Fibroblast of skin of right biceps (primary cell): ENCODE measurements at regions not wholly inside any gene's neighbourhood (a gene's known extent, or its start where the extent isn't known, plus 50 kb on each side); places are given as distances from the start of the nearest gene placed in this dataset.
A peak's percentile ranks its signal among the peaks of the same experiment; 100 is the strongest.

Source experiments
- DNase-seq: peaks from one replicate; pipeline ENCODE4 v3.0.0-alpha.2; 2013

DNA sequence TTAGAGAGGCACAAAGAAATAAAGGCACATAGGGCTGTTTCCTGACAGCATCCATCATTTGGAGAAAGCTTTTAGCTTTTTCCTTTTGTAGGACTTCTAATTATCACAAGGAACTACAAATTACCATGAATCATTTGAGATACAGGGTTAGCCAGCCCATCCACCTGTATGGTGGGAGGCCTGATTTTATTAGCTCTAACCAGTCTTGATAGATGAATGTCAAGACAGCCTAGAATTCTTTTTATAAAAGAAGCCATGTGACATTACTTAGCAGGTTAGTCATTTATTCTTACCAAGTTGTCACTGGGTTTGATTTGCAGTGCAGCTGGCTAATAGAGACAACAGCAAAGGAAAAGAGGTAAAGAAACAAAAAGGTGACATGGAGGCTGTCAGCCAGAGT lies 618.1 kb downstream of the ZNF385D start:
- DNase-seq, result no peak

DNA sequence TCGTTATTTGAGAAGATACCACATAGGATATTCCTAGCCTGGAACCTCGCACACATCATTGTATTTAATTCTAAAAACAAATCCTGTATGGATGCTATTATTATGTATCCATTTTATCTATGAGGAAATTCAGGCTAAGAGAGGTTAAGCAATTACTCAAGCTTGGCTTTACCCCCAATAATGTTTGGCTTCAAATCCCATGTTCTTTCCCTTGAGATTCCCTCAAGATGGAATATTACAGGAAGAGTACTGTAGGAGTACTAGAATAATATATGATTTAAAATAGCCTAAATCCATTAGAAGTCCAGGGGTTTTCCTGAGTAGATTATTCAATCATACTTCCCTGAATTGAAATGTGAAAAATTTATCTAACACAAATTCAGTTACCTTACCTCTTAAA lies 630.2 kb downstream of the ZNF385D start:
- no peak for DNase-seq

DNA sequence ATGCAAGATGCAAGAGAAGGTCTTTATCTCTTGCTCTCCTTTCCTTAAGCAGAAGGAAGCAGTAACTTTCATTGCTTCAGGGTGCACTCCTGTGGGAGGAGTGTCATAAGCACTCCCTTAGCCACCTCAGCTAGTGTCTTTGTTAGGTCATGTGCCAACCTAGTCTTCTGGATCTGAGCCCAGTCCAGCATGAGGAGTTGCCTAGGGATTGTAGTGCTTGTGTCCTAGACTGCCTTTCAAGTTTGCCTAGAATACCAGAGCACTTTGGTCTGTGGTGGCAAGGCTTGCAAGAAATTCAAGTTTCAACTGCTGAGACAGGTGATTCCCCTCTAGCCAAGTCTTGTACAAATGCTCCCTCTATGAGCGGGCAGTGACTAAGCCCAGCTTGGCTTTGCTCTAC lies 633.6 kb downstream of the ZNF385D start:
- no peak for DNase-seq

DNA sequence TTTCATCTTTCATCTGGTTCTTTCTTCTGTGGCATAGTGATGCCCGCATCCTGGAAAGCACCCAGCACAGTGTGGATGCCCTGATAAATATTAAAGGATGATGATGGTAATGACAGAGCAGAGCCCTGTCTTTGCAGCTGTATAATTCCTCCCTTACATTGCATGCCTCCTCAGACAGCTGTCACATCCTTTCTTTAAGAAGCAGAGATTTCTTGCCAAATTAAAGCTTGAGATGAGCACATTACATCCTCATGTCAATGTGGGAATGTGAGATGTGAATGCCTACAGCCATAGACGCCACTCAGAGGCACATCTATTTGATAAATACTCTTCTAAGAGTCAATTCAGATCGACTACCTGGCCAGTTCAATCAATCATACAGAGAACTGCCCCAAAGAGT lies 642.0 kb downstream of the ZNF385D start:
- no peak for DNase-seq

DNA sequence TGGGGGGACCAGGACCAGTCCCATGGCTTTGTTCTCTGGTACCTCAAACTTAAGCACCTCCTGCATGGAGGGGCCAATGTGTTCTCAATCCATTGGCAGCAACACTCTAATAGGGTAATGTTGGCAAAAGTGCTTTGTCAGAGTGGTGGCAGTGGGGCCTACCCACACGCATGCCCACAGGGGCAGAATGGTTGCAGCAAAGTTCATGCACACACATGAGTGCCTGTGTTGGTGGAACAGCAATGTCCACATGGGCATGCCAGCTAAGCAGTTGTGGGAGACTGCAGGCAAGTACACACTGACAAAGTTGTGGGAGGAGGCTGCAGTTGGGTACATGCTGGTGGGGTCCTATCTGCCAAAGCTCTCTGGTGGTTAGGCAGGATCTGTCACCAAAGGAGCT lies 645.2 kb downstream of the ZNF385D start:
- DNase-seq, result no peak

DNA sequence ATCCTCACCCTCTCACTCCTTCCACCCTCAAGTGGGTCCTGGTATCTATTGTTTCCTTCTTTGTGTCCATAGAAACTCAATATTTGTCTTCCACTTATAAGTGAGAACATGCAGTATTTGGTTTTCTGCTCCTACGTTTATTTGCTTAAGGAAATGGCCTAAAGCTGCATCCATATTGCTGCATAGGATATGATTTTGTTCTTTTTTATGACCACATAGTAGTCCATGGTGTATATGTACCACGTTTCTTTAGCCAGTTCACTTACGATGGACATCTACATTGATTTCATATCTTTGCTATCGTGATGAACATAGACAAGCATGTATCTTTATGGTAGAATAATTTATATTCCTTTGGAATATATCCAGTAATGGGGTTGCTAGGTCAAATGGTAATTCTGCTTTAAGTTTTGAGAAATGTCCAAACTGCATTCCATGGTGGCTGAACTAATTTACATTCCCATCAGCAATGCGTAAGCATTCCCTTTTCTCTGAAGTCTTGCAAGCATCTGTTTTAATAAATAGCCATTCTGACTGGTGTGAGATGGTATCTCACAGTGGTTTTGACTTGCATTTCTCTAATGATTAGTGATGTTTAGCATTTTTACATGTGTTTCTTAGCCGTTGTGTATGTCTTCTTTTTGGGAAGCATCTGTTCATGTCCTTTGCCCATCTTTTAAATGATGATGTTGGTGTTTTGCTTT lies 650.2 kb downstream of the ZNF385D start:
- DNase-seq, result no peak

DNA sequence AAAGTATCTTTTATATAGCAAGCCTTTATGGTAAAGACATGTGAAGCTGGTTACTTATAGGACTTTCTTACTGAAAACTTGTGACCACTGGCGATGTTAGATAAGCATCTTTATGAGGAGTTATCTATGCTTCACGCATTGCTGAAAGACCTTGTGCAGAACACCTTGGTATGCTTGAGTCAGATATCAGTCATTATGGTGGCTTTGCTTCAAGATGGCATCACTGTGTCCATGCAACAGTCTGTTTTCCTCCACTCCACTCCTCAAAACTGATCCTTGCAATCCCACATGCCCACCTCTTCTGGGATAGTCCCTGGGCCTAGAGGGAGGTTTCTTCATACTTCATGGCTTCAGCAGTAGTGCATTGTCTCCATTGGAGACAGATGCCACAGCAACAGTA lies 656.3 kb downstream of the ZNF385D start:
- no peak for DNase-seq

DNA sequence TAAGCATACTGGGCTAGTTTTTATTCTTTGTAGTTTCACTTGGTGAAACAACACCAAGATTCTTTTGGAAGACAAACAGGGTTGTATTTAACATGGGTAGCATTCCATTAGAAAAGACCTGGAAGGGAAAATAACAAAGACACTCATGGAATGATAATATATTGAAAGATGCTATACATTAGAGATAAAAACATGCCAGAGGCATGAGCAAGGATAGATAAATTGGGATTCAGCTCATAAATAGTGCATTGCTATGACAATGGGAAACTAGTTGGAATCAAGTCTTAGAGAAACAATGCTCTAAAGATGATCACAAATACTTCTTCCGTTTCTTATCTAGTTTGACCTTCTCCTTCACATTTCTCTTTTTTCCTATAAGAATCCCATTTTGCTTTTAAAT lies 677.4 kb downstream of the ZNF385D start:
- DNase-seq, result peak; percentile 7

DNA sequence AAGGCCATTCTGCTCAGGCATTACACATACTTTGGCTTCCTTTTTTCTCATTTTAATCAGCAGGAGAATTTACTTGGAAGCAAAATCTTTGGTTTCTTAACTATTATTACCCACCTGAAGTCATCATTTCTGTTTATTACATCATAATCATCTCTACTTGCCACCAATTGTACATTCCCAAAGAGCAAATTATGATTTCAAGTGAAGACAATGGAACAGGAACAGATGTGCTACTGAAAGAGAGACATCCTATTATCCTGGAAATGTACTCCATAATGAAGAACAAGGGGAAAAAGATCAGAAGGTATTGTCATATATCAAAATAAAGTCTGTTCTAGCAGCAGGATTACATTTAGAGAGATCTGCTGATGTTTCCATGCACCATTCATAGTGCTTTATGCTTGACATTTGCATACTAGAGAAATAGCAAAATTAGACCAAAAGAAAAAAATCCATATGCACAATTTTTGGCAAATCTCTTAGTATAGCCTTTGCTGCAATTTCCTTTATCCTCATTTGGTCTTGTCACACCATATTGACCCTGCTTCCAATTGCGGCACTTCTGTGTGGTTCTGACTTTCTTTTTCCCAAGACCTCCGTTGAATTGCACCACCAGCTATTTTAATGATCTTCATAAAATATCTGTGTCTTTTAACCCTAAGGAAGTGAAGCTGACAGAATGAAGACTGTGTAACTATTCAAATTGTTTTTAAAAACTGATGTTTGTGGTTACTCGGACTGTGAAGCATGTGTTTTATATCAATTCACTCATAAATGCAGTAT lies 683.8 kb downstream of the ZNF385D start:
- peak; percentile 26 for DNase-seq

DNA sequence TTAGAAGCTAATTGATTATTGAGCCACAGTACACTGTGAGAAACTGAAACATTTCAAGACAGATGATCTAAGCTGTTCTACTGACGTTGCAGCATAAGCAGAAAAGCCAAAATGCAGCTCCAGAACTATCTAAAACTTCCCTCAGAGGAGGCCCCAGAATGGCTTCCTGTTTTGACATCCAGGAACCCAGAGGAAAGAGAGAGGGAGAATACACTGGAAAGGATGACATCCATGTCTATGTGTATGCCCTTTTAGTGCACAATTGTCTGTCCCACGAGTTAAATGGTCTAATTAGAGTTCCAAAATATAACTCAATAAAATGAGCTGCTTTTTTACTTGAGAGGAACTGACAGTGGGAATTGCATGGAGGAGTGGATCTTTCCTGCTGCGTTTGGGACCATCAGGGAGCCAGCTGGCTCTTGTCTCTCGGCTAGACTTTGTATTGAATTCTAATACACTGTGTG lies 688.1 kb downstream of the ZNF385D start:
- peak; percentile 10 for DNase-seq

DNA sequence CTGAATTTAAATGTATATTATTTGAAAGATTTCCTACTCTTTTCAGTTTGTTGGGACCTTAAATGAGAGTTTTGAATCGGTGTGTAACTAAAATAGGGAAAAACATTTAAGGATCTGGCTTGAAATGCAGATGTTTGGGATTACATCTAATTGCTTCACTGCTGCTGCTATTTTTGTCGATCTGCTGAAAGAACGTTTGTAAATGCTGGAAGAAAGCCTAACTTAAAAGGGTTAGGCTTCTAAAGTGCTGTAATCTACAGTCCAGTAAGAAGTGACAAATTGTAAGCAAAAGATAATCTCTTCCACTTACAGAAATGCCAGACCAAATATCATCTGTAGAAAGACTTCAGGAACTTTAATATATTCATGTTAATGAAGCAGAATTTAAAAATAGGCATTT lies 691.6 kb downstream of the ZNF385D start:
- peak; percentile 5 for DNase-seq

DNA sequence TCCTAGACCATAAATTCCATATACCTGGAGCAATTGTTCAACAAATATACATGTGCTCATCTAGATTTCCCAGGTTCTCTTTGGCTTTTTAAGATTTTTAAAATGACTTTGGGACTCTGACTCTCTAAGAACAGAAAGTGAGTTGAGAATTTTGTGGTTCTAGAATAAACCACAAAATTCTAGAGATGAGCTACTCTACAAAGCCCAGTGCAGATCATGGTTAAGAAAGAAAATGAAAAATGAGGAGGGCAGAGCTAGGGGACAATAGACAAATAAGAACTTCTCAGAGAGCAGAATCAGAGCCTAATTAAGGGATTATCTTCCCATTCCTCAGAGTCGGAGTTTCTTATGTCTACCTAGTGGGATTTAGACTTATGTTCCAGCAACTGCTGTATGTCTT lies 694.7 kb downstream of the ZNF385D start:
- DNase-seq, result no peak

DNA sequence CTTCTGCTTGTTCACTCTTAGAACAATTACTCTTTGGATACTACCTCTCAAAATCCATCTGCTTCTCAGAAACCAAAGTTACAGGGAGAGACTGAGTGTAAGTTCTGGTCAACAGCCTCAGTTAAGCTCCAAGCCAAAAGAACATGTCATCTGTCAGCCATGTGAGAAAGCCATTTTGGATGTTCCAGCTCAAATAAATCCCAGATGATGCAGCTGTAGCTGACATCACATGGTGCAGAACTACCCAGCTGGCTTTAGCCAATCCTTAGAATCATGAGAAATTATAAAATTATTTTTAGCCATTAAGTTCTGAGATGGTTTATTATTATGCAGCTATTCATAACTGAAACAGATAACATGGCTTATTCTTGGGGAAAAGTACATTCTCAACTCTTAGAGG lies 696.0 kb downstream of the ZNF385D start:
- DNase-seq, result no peak

DNA sequence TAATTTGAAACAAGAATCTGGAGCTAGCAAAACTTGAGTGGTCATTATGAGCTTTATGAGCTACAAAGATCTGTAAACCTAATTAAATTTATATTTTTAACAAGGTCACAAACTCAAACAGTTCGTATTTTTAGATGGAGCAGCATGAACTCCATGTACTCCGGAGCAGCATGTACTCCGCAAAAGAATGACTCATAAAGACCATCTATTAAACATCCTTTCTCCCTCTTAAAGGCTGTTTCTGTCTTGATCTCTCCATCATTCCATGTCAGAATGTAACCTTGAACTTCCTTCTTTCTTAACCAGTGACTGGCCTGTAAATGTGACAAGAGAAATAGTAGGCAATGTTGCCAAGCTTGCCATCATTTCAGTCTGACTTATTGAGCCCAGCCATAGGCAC lies 696.9 kb downstream of the ZNF385D start:
- no peak for DNase-seq

DNA sequence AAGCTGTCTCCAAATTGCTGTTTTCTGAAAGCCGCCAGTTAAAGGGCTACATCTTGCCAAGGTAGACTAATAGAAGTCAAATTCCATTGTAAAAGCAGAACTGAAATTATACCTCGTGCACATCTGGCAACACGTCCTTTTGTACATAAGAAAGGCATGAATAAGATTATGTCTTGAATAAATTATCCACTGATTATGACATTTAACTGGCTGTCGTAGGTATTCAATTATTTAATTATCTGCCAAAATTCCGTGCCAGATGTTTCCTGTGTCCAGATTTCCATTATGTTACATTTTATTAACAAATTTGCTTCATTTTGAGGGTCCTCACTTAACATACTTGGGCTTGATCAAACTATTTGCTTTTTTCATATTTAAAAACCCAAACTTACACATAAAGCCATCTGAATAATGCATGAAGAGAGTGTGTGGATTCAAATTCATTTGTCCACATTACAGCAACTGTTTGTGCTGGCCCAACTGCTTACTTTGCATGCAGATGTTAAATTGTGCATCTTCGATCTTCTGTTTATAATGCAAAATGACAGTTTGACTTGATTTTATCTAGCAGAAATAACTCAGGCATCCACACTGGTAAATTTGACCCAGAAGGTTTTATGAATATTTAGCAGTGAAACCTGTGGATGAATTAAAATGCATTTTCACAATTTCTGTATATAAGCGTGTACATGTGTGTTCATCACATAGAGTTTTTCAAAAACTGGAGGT lies 701.5 kb downstream of the ZNF385D start:
- DNase-seq, result no peak

DNA sequence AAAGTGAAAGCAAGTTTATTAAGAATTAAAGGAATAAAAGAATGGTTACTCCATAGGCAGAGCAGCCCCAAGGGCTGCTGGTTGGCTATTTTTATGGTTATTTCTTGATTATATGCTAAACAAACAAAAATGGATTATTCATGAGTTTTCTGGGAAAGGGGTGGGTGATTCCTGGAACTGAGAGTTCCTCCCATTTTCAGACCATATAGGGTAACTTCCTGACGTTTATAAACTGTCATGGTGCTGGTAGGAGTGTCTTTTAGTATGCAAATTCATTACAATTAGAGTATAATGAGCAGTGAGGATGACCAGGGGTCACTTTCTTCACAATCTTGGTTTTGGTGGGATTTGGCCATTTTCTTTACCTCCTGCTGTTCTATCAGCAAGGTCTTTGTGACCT lies 707.9 kb downstream of the ZNF385D start:
- DNase-seq, result no peak

DNA sequence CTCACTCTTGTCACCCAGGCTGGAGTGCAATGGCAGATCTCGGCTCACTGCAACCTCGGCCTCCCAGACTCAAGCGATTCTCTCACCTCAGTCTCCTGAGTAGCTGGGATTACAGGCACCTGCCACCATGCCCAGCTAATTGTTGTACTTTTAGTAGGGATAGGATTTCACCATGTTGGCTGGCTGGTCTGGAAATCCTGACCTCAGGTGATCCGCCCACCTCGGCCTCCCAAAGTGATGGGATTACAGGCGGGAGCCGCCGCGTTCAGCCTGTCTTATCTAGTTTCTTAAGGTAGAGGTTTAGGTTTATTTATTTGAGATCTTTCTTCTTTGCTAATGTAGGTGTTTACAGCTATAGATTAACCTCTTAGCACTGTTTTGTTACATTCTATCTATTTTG lies 708.8 kb downstream of the ZNF385D start:
- DNase-seq, result no peak

DNA sequence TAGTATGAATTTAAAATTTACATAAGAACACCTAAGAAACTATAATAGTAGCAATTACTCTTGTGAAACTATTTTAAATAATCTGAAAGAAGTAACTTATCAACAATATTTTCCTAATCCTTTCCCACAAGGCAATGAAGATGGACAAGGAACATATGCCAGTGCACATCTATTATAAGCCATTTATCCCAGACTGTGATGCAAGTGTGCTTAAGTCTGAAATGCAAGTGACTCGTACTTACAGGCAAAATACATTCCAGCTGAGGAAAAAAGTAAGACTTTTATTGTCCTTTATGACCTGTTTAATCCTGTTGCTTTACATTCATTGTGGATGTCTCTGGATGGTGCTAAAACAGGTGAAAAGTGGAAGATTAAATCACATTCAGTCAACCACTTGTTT lies 709.4 kb downstream of the ZNF385D start:
- peak; percentile 8 for DNase-seq

DNA sequence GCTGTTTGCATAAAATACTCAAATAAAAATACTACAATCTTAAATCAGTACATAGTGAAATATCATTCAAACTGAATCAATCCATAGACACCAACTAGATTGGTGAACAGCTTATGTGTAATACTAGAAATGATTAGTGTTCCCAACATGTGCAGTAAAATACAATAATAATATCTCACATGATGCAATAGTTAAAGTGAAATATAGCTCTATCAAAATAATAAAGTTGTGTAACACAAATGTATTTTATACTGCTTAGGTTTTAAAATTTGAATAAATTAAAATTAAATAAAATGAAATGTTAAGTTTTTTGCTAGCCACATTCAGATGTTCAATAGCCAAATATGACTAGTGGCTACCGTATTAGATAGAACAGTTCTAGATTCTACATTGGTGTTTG lies 714.1 kb downstream of the ZNF385D start:
- no peak for DNase-seq

DNA sequence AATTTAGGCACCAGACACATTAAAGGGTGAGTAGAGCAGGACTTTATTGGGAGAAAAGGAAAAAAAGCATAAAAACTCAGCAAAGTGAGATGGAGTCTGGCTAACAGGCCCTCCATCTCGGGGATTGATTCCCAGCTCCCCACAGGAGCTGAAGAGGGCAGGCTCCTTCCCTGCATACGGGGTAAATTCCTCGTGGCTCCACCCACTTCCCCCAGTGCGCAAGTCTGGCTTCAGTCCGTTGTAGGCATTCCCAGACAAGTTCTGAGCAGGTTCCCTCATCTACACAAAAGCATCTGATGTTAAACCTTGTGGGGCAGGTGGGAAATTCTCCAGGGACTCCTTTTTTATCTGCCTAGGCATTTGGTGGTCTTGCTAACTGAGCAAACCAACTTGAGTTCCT lies 722.6 kb downstream of the ZNF385D start:
- no peak for DNase-seq

DNA sequence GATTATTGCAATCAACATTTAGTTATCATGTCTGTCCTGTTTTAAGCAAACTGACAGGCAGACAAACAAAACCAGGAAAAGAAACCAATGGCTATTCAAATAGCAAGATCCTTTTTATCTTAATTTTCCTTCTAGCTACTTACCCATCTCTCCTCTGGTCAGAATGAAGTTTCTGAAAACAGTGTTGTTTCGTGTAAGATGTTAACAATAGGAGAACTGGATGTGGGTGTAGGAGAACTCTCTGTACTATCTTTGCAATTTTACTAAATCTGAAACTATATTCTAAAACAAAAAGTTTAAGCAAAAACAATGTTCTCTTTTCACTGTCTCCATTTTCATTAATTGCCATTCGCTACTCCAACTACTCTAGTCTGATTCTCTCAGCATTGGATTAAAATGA lies 726.4 kb downstream of the ZNF385D start:
- DNase-seq, result no peak

DNA sequence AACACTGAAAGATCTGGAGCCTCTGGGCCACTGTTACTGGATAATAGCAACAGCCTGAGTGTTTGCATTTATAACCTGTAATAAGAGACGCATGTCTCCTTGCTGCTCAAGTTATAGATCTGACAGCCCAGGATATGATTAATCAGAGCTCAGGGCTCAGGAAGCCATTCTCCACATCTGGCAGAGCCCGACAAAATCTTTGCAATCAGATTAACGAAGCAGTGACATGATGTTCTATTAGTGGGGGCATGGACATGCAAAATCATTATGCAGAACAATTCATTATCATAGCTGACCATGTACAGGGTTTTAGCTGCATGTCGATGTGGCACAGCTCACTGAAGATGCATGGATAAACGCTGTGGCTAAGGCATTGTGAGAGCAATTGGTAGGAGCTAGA lies 730.3 kb downstream of the ZNF385D start:
- peak; percentile 4 for DNase-seq

DNA sequence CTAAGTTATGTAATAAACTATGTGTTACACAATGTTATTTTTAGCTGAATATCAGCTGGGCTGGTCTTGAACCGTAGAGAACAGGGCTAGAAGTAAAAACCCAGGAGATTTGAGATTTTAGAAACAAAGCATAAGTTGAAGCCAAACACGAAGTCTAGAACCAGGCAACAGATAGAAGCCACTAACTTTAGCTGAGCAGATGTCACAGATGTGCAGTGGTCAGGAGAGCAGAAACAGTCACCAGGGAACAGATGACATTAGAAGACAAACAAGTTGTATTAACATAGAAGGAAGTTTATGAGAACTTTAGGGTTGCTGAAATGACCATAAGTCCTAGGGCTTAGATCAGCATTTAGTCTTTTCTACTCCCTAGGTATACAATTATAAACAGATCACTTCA lies 731.0 kb downstream of the ZNF385D start:
- no peak for DNase-seq
